Neural crest cell (in vitro differentiated cells): ENCODE measurements at regions not wholly inside any gene's neighbourhood (a gene's known extent, or its start where the extent isn't known, plus 50 kb on each side); places are given as distances from the start of the nearest gene placed in this dataset.

Source experiments
- DNase-seq: peaks from one replicate; pipeline ENCODE4 v3.0.0; 2021; ENCODE audit warnings: low read depth, mixed read lengths, low spot score
- H3K27ac Mint-ChIP-seq: one replicate; pipeline ENCODE4 v1.8.0; 2021; ENCODE audit warnings: mild to moderate bottlenecking, mixed read lengths; ENCODE audit not compliant: unreplicated experiment
- H3K27me3 Mint-ChIP-seq: 2 replicates; pipeline ENCODE4 v1.8.0; 2021; ENCODE audit warnings: low read depth, mild to moderate bottlenecking, mixed read lengths
- H3K36me3 Mint-ChIP-seq: 2 replicates; pipeline ENCODE4 v1.8.0; 2021; ENCODE audit warnings: low read depth, mild to moderate bottlenecking, mixed read lengths
- H3K4me1 Mint-ChIP-seq: 2 replicates; pipeline ENCODE4 v1.8.0; 2021; ENCODE audit warnings: mixed read lengths
- H3K4me3 Mint-ChIP-seq: one replicate; pipeline ENCODE4 v1.8.0; 2021; ENCODE audit warnings: mild to moderate bottlenecking, mixed read lengths
- H3K9me3 Mint-ChIP-seq: 2 replicates; pipeline ENCODE4 v1.8.0; 2021; ENCODE audit warnings: mixed read lengths
- CTCF ChIP-seq: fragments of 200-600 bp; sonication (generic); conservative IDR thresholded peaks from 2 replicates; pipeline ENCODE4 v1.5.0; 2021; ENCODE audit warnings: antibody characterized with exemption, mild to moderate bottlenecking

GRCh38 chr15:97457203-97457847 is 503.2 kb upstream of the ARRDC4 start:
- peaks cover 9% of the 10 kb centered on the region for H3K27me3 Mint-ChIP-seq
- no peak overlapping the region for H3K4me3 Mint-ChIP-seq
- H3K27ac Mint-ChIP-seq, result no peak overlapping the region
- no peak for DNase-seq
- no peak for TF ChIP-seq CTCF
- no peaks in the 10 kb centered on the region for H3K4me1 Mint-ChIP-seq
- H3K9me3 Mint-ChIP-seq, result no peaks in the 10 kb centered on the region
- no peaks in the 10 kb centered on the region for H3K36me3 Mint-ChIP-seq

- Mint-ChIP-seq H3K36me3 (no peaks in the 10 kb centered on the region), H3K27ac (no peak overlapping the region), H3K27me3 (peaks cover 9% of the 10 kb centered on the region), H3K4me3 (no peak overlapping the region), H3K9me3 (no peaks in the 10 kb centered on the region), H3K4me1 (no peaks in the 10 kb centered on the region)
- no peak for TF ChIP-seq CTCF
- DNase-seq, result no peak
These were observed 500.7 kb upstream of the ARRDC4 start for GRCh38 chr15:97459771-97460170.

- no peaks in the 10 kb centered on the region for H3K36me3 Mint-ChIP-seq
- no peak for TF ChIP-seq CTCF
- H3K4me1 Mint-ChIP-seq, result no peaks in the 10 kb centered on the region
- no peak overlapping the region for H3K27ac Mint-ChIP-seq
- H3K4me3 Mint-ChIP-seq, result no peak overlapping the region
- no peak for DNase-seq
- no peaks in the 10 kb centered on the region for H3K9me3 Mint-ChIP-seq
- H3K27me3 Mint-ChIP-seq, result peaks cover 9% of the 10 kb centered on the region
These were observed 499.3 kb upstream of the ARRDC4 start for GRCh38 chr15:97461226-97461625.

GRCh38 chr15:97463696-97464095 is 496.8 kb upstream of the ARRDC4 start:
- no peak for TF ChIP-seq CTCF
- Mint-ChIP-seq H3K27me3 (peaks cover 9% of the 10 kb centered on the region), H3K27ac (no peak overlapping the region), H3K4me1 (no peaks in the 10 kb centered on the region), H3K36me3 (no peaks in the 10 kb centered on the region), H3K9me3 (no peaks in the 10 kb centered on the region), H3K4me3 (no peak overlapping the region)
- no peak for DNase-seq

- Mint-ChIP-seq H3K4me3 (no peak overlapping the region), H3K36me3 (no peaks in the 10 kb centered on the region), H3K27me3 (no peaks in the 10 kb centered on the region), H3K4me1 (no peaks in the 10 kb centered on the region), H3K27ac (no peak overlapping the region), H3K9me3 (peaks cover 10% of the 10 kb centered on the region)
- TF ChIP-seq CTCF, result no peak
- DNase-seq, result no peak
These were observed 490.1 kb upstream of the ARRDC4 start for GRCh38 chr15:97470417-97470816.
